HG03521 (cell line): ENCODE measurements at regions not wholly inside any gene's neighbourhood (a gene's known extent, or its start where the extent isn't known, plus 50 kb on each side); places are given as distances from the start of the nearest gene placed in this dataset.
"Not testable (repeated sequence)": the region's sequence is repeated elsewhere in the genome, so short reads cannot be mapped to it uniquely, and the experiment has no call there.

Experiments
- ATAC-seq: cut with Tn5 transposase; IDR thresholded peaks from one replicate; pipeline ENCODE4 v1.9.1; 2021; ENCODE audit warnings: mild to moderate bottlenecking, moderate library complexity; ENCODE audit not compliant: unreplicated experiment

GRCh38 chrX:39029221-39029620 is 228.0 kb downstream of the MID1IP1 start:
- no peak for ATAC-seq

GRCh38 chrX:39030636-39031035 is 229.4 kb downstream of the MID1IP1 start:
- no peak for ATAC-seq

GRCh38 chrX:39039890-39040289 is 238.6 kb downstream of the MID1IP1 start:
- no peak for ATAC-seq

GRCh38 chrX:39043838-39044550 is 242.7 kb downstream of the MID1IP1 start:
- ATAC-seq, result no peak

- no peak for ATAC-seq
These were observed 245.9 kb downstream of the MID1IP1 start for GRCh38 chrX:39047174-39047573.

- ATAC-seq, result no peak
These were observed 248.7 kb downstream of the MID1IP1 start for GRCh38 chrX:39049975-39050374.

- no peak for ATAC-seq
These were observed 249.2 kb downstream of the MID1IP1 start for GRCh38 chrX:39050427-39050826.

- ATAC-seq, result no peak
These were observed 251.5 kb downstream of the MID1IP1 start for GRCh38 chrX:39052751-39053150.

- ATAC-seq, result no peak
These were observed 257.5 kb downstream of the MID1IP1 start for GRCh38 chrX:39058724-39059123.

- ATAC-seq, result no peak
These were observed 258.6 kb downstream of the MID1IP1 start for GRCh38 chrX:39059866-39060265.

- ATAC-seq, result no peak
These were observed 261.8 kb downstream of the MID1IP1 start for GRCh38 chrX:39063037-39063436.

GRCh38 chrX:39063702-39064101 is 262.4 kb downstream of the MID1IP1 start:
- no peak for ATAC-seq

GRCh38 chrX:39065051-39065871 is 264.0 kb downstream of the MID1IP1 start:
- no peak for ATAC-seq

- no peak for ATAC-seq
These were observed 266.6 kb downstream of the MID1IP1 start for GRCh38 chrX:39067866-39068265.

- ATAC-seq, result not testable (repeated sequence)
These were observed 267.4 kb downstream of the MID1IP1 start for GRCh38 chrX:39068634-39069033.

- no peak for ATAC-seq
These were observed 268.8 kb downstream of the MID1IP1 start for GRCh38 chrX:39070009-39070408.

GRCh38 chrX:39073131-39073530 is 271.9 kb downstream of the MID1IP1 start:
- ATAC-seq, result no peak

- no peak for ATAC-seq
These were observed 295.3 kb downstream of the MID1IP1 start for GRCh38 chrX:39096599-39096998.

GRCh38 chrX:39104745-39105144 is 303.5 kb downstream of the MID1IP1 start:
- no peak for ATAC-seq

- no peak for ATAC-seq
These were observed 310.9 kb downstream of the MID1IP1 start for GRCh38 chrX:39112143-39112542.

- no peak for ATAC-seq
These were observed 313.9 kb downstream of the MID1IP1 start for GRCh38 chrX:39115166-39115565.

- ATAC-seq, result no peak
These were observed 315.8 kb downstream of the MID1IP1 start for GRCh38 chrX:39117101-39117500.
